Fibroblast of skin of abdomen (primary cell): ENCODE measurements at regions not wholly inside any gene's neighbourhood (a gene's known extent, or its start where the extent isn't known, plus 50 kb on each side); places are given as distances from the start of the nearest gene placed in this dataset.

Source experiments
- DNase-seq: peaks from one replicate; pipeline ENCODE4 v3.0.0-alpha.2; 2013

DNA sequence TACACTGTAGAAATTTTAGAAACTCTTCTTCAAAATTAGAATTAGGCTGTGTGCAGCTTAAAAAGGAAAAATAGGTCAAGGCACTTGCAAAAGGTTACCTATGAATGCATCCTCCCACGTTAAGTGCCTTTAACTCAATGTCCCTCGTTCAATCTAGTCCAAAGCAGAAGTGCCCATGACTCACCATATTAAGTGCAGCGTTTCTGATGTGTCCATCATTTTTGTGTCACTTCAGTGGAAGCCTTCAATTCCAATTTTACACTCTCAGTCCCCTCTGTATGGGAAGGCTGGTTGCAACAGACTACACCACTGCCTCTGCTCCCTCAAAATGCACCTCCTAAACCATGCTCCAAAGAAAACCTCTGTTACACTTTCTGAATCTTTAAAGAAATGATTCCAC, 53.4 kb downstream of the FOXB1 start:
- no peak for DNase-seq

DNA sequence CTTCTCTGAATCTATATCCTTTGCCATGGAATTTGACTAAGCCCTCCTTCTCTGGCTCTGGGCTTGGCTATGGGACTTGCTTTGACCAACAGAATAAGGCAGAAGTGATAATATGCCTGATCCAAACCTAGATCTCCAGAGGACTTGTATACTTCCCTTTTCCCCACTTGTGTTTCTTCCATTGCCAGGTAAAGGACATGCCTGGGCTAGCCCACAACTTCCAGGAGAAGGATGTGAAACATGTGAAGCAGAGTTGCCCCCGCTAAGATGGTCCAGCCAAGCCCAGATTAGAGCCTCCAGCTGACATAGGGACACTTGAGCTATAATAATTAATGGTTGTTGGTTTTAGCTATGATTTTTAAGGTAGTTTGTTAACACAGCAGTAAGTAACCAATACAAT, 55.1 kb downstream of the FOXB1 start:
- no peak for DNase-seq

DNA sequence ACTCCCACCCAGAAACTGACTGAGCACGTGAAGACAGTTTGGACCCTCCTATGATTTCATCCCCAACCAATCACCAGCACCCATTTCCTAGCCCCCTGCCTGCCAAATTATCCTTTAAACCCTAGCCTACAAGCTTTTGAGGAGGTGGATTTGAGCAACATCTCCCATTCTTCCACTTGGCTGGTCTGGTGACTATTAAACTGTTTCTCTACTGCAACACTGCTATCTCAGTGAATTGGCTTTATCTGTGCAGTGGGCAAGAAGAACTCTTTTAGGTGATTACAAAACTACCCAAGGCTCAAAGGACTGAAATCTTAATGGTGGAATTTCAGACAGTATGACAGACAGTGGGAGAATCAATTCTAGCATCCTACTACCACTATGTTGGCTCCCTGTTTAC, 57.6 kb downstream of the FOXB1 start:
- no peak for DNase-seq

DNA sequence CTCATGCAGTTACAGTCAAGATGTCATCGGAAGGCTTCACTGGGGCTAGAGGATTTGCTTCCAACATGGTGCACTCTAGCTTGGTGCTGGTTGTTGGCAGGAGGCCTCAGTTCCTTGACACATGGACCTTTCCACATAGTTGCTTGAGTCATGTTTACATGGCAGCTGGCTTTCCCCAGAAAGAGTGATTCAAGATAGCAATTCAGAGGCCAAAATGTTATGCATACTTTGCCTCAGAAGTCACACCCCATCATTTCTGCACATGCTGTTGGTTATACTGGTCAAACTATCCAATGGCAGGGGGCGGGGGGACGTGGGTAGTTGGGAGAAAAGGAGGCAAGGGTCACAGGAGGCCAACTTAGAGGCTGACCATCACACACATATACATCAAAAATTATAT, 58.7 kb downstream of the FOXB1 start:
- no peak for DNase-seq

DNA sequence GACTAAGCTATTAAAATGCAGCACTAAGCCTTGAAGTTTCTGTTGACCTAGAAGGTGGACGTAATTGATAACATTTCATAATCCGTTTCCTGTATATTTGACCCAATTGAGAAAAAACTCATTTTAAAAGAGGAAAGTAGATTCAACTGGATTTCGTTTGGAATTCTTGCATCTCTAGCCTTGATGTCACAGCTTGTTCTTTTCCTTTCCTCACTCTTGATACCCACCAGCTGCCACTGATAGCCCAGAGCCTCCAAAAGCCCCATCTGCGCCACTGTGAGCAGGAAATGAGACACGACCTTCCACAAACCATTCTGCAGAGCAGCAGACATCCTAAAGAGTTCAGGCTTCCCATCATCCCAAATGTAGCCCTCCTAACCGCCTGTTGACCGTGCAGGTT, 61.8 kb downstream of the FOXB1 start:
- no peak for DNase-seq

DNA sequence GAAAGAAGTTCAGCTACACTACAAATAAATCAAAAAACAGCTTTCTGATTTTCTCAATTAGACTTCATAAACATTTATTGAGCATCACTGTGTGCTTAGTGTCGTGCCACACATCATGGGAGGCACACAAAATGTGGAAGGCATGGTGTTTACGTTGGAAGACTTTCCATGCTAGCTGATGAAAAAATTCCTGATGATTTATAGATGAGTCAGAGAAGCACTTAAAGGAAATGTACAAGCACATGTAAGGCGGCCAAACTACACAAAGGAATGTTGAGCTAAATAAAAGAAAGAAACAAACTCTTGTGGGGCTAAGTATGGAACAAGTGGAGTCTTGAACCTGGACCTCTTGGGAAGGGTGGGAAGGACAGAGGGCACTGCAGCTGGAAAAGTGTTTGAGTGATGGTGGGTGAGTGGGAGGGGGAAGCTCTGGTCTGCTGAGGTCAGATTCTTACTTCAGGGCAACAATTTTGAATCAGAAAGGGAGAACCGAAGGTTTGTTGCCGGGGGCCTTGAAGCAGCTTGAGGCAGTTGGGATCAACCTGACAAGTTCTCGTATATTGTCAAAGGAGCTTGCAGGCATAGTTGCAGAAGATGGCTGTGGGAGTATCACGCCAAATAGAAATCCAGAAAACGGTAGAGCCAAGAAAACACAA, 66.9 kb downstream of the FOXB1 start:
- DNase-seq: peak; percentile 88

DNA sequence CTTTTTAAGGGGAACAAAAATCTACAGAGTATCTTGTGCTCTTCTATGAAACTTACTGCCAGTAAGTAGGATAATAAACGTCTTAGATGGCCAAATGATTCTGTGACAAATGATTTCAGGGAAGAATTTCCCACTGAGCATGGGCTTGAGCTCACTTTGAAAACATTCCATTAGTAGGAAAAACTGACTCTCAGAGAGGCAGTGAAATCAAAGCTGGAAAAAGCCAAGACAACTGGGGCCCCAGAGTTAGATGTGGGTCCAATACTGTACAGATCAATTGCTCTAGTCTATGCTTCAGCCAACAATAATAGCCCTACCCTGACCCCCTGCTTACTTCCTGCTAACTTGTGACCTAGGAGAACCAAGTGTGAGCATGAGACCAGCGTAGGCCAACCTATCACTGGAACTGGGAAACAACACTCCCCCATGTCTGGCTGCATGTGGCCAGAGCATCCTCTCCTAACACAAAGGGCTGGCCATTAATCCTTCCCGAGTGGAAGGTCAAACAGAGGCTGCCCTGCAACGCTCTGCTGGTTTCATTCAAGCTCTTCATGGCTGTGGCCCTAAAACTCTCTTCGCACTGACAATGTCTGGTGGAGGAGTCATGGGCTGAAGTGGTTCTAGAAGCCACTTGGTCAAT, 68.8 kb downstream of the FOXB1 start:
- DNase-seq: no peak

DNA sequence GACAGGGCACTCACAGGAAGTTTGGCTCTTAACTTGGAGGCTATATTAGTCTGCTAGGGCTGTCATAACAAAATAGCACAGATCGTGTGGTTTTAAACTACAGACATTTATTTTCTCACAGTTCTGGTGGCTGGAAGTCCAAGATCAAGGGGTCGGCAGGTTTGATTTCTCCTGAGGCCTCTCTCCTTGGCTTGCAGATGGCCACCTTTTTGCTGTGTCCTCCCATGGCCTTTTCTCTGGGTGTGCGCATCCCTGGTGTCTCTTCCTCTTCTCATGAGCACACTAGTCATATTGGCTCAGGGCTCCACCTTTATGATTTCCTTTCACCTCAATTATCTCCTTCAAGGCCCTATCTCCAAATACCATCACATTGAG, 69.3 kb downstream of the FOXB1 start:
- DNase-seq: no peak

DNA sequence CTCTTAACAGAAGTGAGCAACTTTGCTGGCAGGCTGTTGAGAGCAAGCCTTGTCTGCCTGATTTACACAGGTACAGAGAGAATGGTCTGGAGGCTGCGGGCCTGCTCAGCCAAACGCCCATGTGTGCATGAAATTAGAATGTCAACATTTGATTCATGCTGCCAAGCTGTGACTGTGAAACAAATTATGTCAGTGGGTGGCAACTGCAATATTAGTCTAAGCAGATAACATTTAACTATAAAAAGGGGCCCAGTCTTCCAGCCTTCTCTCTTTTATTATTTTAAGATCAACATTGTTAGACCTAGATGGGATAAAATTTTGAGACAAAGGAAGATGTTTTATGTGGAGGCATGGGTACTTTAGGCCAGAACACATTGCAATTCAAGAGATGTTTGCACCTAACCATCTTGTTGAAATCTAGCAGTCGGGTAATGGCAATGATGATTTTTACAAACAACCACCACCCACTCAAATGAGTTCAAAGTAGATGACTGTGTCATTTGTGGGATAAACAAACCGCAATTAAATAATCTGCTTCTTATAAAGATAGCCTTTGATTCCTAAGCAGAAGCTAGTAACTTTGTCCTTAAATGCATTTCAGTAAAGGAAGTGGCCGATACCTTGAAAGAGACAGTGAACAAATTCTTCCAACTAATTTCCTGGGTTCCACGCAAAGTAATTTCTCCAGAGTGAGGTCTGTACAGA, 70.2 kb downstream of the FOXB1 start:
- peak; percentile 18 for DNase-seq

DNA sequence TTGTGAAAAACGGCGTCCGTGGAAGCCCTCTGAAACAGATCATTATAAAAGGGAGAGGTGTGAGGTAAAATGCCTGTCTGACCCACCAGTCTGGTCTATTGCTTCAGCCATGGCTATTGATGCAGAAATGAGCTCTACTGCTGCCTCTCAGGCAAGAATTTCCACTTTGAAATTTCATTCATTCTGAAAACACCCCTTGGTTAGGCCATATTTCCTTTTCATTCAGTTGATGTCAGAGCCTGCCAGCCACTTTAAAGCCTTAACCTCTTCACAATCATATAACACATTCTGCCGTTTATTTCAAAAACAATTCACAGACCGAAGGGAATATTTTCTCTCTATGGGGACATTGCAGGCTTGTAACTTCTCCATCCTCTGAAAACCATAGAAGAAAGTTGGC, 71.9 kb downstream of the FOXB1 start:
- DNase-seq: no peak

DNA sequence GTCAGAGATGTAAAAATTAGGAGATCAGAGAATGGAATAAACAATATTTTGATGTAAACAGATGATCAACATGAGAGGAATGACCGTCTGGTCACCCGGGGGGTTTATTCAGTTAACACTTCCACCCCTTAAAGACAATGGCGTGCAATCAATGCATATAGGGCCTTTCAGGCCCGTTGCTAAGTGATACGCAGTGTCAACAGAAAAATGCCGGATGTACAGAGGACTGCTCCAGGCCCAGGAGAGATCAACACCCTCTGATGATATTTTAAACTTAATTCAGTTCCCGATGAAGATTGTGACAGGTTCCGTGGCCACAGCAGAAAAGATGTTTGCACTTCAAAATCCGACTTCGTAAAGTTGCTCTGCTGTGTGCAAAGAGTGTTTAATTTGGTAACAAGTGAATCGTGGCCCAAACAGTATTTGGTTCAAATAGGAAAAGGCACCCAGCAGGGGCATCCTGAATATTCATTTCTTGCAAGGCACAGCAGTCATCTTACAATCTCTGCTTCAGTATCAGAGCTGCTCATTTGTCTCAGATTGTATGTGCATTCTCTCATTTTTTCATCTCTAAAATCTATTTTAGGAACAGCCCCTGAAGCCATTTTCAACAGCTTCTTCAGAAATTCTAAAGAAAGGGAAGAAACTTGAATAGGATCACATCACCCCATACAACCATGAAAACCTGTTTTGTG, 72.6 kb downstream of the FOXB1 start:
- DNase-seq: no peak

DNA sequence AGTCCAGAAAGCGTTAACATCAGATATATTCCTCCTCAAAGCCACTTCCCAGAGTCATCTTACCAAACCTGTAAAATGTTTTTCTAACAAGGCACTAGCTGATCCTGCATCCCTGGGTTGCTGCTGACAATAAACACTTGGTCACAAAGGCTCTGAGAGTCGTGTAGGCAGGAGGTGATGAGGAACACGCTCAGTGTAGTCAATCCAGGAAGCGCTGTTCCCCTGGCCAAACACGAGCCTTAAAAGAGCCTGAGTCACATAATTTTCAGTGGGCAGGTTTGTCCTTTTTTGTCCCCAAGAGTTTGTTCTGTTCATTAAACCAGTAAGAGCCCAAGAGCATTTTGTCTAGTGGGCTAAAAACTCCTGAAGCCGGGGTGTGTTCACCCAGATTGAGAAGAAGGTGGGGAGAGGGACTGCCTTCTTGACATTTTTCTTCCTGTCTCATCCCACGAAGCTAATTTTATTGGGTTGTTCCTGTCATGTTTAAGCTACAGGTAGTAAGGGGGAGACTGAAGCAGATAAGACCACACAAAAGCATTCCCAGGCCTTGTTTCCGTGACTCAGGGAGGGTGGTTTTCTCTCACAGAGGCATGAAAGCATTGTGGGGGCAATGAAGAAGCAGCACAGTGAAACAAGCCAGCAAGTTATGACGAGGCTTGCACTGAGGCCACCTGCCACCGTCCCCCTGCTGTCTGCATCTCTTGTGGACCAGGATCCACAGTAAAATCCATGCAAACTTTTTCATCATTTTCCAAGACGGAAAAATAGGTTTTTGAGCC, 73.7 kb downstream of the FOXB1 start:
- no peak for DNase-seq

DNA sequence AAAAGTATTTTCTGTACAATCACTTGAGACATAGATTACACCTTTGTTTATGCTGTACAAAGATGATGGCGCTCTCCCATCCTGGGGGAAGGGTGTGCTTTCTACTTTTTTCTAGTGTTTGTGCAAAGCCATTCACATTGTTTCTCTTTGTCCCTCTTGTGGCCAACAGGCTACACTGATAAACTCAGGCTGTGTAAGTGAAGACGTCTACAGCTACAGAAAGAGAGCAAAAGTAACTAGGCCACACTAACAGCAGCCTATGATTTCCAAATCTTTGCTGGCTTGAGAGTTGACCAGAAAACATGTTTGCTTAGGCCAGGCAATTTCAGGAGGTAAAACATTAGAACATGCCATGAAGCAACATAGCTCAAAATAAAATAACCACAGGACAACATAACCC, 75.1 kb downstream of the FOXB1 start:
- no peak for DNase-seq

DNA sequence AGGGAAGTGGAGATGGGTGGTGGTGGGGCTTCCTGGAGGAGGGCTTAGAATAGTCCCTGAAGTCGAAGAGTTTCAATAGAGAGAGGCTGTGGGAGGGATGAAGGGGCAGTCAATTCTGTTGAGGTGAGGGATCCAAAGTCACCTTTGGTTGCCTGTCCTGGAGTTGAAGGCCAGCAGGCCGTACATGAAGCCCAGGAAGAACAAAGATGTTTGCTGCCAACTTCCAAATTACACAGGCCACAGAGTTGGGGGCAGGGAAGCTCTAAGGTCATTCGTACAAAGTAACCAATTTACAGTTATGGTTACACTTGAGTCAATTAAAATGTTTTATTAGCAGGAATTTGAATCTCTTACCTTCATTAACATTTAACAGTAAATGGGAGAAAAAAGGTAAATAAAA, 77.9 kb downstream of the FOXB1 start:
- no peak for DNase-seq

DNA sequence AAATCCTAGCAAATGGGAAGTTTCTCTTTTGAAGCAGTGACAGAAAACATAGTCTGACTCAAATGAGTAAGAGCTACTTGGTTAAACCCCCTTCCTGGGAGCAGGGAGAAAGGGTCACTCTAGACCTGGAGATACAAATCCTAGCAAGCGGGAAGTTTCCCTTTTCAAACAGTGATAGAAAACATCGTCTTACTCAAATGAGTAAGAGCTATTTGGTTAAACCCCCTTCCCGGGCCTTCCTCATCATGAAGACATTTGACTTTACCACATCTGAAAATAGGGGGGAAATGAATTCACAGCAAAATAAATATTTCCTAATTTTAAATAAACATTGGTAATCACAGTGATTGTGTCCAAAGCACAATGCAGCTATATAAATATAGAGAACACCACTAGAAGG, 79.2 kb downstream of the FOXB1 start:
- no peak for DNase-seq

DNA sequence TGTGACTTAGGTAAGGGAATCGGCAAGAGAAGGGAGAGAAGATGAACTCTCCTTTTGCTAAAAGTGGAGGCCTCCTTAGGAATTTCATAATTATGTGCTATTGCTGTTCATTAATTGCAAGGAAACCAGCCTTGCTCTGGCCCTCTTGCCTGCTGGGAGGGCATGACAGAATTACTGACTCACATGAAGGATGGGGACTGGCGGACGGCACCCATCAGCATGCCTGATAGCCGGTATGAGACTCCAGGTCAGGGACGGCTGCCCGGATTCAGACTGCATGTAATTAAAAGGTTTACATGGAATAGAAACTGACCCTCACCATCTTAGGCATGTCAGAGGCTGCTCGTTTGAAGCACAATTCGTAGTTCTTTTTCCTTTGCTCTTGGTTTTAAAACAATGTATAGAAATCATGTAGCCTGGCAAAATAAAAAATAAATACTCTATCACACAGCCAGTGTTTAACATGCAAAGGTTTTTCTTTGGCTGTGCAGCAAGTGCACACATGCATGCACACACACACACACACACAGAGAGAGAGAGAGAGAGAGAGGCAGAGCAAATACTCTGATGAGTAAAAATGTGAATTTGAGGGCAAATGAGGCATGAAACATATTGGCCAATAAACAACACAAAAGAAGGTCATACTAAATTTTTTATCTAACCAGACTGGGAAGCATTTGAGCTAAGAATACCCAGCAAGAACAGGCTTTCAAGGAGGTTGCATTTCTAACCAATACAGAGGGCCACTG, 82.7 kb downstream of the FOXB1 start:
- DNase-seq: no peak

DNA sequence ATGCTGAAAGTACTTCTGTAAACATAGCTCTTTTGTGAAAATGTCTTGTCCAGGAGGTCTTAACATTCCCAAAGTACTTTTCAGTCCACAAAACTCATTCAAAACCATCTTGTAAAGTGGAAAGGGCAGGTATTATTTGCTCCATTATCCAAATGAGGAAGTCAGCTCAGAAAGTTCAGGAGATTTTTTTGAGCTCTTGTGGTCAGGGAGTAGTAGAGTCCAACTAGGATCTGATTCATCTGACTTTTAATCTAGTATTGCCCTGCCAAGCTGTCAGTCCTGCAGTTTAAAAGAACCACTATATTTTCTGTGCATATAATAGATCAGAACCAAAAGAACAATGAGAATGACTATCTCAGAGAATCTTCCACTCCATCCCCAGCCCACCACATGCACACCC, 83.5 kb downstream of the FOXB1 start:
- no peak for DNase-seq

DNA sequence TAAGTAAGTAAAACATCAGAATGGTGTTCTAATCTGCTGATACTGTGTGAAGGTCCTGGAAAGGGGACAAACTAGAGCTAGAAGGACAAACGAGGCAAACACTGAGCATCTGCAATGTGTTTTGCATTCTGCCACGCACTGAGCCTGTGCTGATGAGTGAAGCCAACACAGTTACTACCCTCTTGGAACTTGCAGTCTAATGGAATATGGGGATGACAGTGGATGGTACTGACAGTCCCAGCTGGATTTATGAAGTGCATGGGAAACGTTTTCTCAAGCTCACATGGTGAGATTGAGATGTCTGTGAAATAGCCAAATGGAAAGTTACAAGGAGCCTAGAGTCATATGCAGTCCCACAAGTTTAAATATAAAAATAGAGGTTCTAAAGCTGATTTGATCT, 86.6 kb downstream of the FOXB1 start:
- DNase-seq: no peak

DNA sequence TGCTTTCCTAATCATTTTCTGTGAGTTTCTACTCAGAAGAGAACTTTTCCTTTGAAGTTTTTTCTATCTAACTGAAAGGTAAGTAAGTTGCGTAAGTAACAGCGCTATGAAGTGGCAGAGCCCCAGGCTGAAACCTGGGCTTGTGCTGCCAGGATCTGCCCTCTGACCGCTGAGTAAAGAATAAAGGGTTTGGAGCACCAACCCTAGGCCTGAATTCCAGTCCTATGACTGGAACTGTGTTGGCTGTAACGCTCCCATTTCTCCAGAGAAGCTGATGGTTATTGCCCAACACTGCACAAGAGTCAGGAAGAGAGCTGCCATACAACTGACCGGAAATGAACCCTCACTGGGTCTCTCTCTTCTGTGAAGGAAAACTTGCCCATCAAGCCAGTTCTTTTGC, 87.0 kb downstream of the FOXB1 start:
- DNase-seq: peak; percentile 55

DNA sequence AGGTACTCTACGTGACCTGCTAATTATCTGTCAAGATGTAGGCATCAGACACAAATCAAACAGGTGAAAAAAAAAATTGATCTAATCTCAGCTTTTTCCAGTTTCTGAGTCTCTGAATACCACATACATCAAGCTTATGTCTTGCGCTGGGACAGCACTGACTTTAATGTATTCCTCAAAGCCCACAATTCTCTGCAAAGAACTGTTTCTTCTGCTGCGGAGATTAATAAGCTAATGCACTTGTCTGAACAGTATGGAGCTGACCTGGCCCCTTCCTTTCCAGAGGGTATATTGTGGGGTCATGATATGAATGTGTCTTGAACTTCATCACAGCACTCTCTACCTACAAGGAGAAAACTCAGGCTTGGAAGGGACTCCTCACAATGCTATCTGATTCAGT, 87.8 kb downstream of the FOXB1 start:
- no peak for DNase-seq

DNA sequence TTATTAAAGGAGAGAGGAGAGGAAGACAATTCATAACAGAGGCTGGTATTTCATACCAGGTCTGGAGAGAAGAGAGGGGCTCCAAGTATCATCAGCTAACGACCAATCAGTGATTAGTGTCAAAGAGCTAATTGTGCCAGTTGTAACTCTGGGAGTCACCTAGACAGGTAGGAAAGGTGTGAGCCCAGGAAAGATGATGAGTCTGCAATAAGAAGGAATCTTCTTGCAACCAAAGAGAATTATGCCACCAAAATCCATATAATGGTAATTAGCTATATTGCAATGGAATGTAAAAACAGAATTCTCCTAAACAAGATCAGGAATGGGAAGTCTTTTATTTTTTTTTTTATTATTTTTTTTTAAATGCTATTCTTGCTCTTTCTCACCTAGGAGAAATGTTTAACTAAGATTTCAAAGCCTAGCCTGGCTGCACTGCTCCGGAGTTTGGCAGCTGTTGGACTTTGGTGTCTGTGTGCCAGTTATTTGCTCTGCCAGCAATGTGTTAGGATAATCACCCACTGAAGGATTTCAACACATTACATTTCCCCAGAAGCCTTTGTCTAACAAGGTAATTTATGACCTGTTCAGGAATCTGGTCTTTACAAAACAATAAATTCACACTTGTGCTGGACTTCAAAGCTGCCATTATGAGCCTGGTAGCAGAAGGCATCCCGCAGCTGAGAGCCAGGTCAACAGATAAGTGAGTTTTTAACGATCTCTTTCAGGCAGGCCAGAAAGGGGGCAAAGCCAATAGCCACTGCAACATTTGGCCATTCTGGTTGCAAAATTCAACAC, 89.4 kb downstream of the FOXB1 start:
- no peak for DNase-seq
